IMR-90 (cell line): ENCODE measurements at regions not wholly inside any gene's neighbourhood (a gene's known extent, or its start where the extent isn't known, plus 50 kb on each side); places are given as distances from the start of the nearest gene placed in this dataset.

Experiments used
- ATAC-seq: fragments of 200-7000 bp; cut with Tn5 transposase; 2 replicates; pipeline ENCODE4 v1.9.1; 2020; ENCODE audit warnings: low read depth, mild to moderate bottlenecking, moderate library complexity
- BruUV-seq: library from RNA; stranded (reverse); fragments of 400-500 nt; replicated peaks from 2 replicates; lab custom pipeline; 2021; lab: Mats Ljungman, UMichigan
- CTCF ChIA-PET: fragments of 300-600 bp; formaldehyde crosslinking; extraction: SDS; loops from one replicate; lab custom pipeline; 2021; ENCODE audit warnings: antibody characterized with exemption; lab: Yijun Ruan, JAX
- POLR2A ChIA-PET: fragments of 300-600 bp; sonication (Branson Sonifier 250); formaldehyde crosslinking; loops from one replicate; lab custom pipeline; 2022; ENCODE audit warnings: antibody characterized with exemption; ENCODE audit not compliant: unreplicated experiment; lab: Charles Lee
- DNase-seq: peaks from one replicate; pipeline ENCODE4 v3.0.0; 2013
- H2AFZ ChIP-seq: replicated peaks from 2 replicates; pipeline ENCODE3; 2013; ENCODE audit warnings: low read length, mild to moderate bottlenecking; ENCODE audit not compliant: poor library complexity
- H2AK5ac ChIP-seq: 2 replicates; pipeline ENCODE4 v1.6.1; 2013; ENCODE audit warnings: low read depth, low read length, inconsistent platforms
- H2AK9ac ChIP-seq: replicated peaks from 2 replicates; pipeline ENCODE3; 2013; ENCODE audit warnings: mild to moderate bottlenecking, low read depth, low read length, moderate library complexity; ENCODE audit not compliant: poor library complexity
- H2BK120ac ChIP-seq: 2 replicates; pipeline ENCODE4 v1.6.1; 2013; ENCODE audit warnings: low read depth, low read length, inconsistent platforms
- H2BK15ac ChIP-seq: 3 replicates; pipeline ENCODE4 v1.6.1; 2013; ENCODE audit warnings: low read depth, low read length, inconsistent platforms
- H2BK20ac ChIP-seq: 2 replicates; pipeline ENCODE4 v1.6.1; 2013; ENCODE audit warnings: low read depth, mild to moderate bottlenecking, inconsistent platforms, low read length, moderate library complexity
- H2BK5ac ChIP-seq: 2 replicates; pipeline ENCODE4 v1.6.1; 2013; ENCODE audit warnings: mild to moderate bottlenecking, low read depth, low read length, inconsistent platforms; ENCODE audit not compliant: poor library complexity, severe bottlenecking
- H3K14ac ChIP-seq: replicated peaks from 2 replicates; pipeline ENCODE4 v1.6.1; 2013; ENCODE audit warnings: low read depth, low read length, inconsistent platforms
- H3K18ac ChIP-seq: 2 replicates; pipeline ENCODE4 v1.6.1; 2013; ENCODE audit warnings: low read depth, low read length, control low read depth
- H3K23ac ChIP-seq: 2 replicates; pipeline ENCODE4 v1.6.1; 2013; ENCODE audit warnings: low read depth, low read length, inconsistent platforms
- H3K27ac ChIP-seq: 2 replicates; pipeline ENCODE4 v1.5.1; 2013; ENCODE audit warnings: mild to moderate bottlenecking, control low read depth, low read length; ENCODE audit not compliant: insufficient read depth
- H3K27me3 ChIP-seq: 2 replicates; pipeline ENCODE4 v1.6.1; 2013; ENCODE audit warnings: low read length; ENCODE audit not compliant: control insufficient read depth, insufficient read depth
- H3K36me3 ChIP-seq: 2 replicates; pipeline ENCODE4 v1.6.1; 2013; ENCODE audit warnings: low read length, mixed read lengths; ENCODE audit not compliant: control insufficient read depth, insufficient read depth
- H3K4ac ChIP-seq: 2 replicates; pipeline ENCODE4 v1.6.1; 2013; ENCODE audit warnings: low read depth, low read length, inconsistent platforms
- H3K4me1 ChIP-seq: 2 replicates; pipeline ENCODE4 v1.6.1; 2013; ENCODE audit warnings: low read length, mixed read lengths; ENCODE audit not compliant: control insufficient read depth, insufficient read depth
- H3K4me2 ChIP-seq: 2 replicates; pipeline ENCODE4 v1.6.1; 2013; ENCODE audit warnings: low read depth, mild to moderate bottlenecking, control low read depth, low read length, moderate library complexity
- H3K4me3 ChIP-seq: 2 replicates; pipeline ENCODE4 v1.5.1; 2013; ENCODE audit warnings: low read depth, mild to moderate bottlenecking, control low read depth, low read length, moderate library complexity; ENCODE audit not compliant: insufficient read depth
- H3K56ac ChIP-seq: 2 replicates; pipeline ENCODE4 v1.6.1; 2013; ENCODE audit warnings: low read length, inconsistent platforms; ENCODE audit not compliant: insufficient read depth; ENCODE audit errors: extremely low read depth
- H3K79me1 ChIP-seq, 2 experiments: 2 replicates each; pipeline ENCODE4 v1.6.1; 2013; ENCODE audit warnings: low read length in 2 of 2, inconsistent platforms in 1 of 2, low read depth in 1 of 2
- H3K9ac ChIP-seq: 2 replicates; pipeline ENCODE4 v1.6.1; 2013; ENCODE audit warnings: low read depth, low read length, control low read depth
- H3K9me1 ChIP-seq: 2 replicates; pipeline ENCODE4 v1.6.1; 2013; ENCODE audit warnings: low read length, inconsistent platforms; ENCODE audit not compliant: insufficient read depth
- H3K9me3 ChIP-seq: 2 replicates; pipeline ENCODE4 v1.6.1; 2013; ENCODE audit warnings: low read length; ENCODE audit not compliant: control insufficient read depth, insufficient read depth
- H4K20me1 ChIP-seq: 2 replicates; pipeline ENCODE4 v1.6.1; 2013; ENCODE audit warnings: low read length, inconsistent platforms; ENCODE audit not compliant: insufficient read depth
- H4K5ac ChIP-seq: 2 replicates; pipeline ENCODE4 v1.6.1; 2013; ENCODE audit warnings: mild to moderate bottlenecking, low read depth, low read length, control low read depth
- H4K8ac ChIP-seq, 2 experiments: 2 replicates each; pipeline ENCODE4 v1.6.1; 2013; ENCODE audit warnings: low read depth in 2 of 2, low read length in 2 of 2, control low read depth in 1 of 2, inconsistent platforms in 1 of 2
- H4K91ac ChIP-seq: 2 replicates; pipeline ENCODE4 v1.6.1; 2013; ENCODE audit warnings: low read depth, low read length, inconsistent platforms; ENCODE audit not compliant: insufficient read depth
- CEBPB ChIP-seq: IDR thresholded peaks from 2 replicates; pipeline ENCODE4 v1.6.1; 2012; ENCODE audit warnings: low read depth, low read length, improper control_type of control experiment
- ELK1 ChIP-seq: fragments of 150-350 bp; IDR thresholded peaks from 2 replicates; pipeline ENCODE4 v1.6.1; 2016; ENCODE audit warnings: low read depth, mild to moderate bottlenecking, low read length, moderate library complexity, borderline replicate concordance
- MAFK ChIP-seq: IDR thresholded peaks from 2 replicates; pipeline ENCODE4 v1.6.1; 2012; ENCODE audit warnings: low read depth, low read length, improper control_type of control experiment
- NFE2L2 ChIP-seq: fragments of 150-350 bp; IDR thresholded peaks from 2 replicates; pipeline ENCODE4 v1.6.1; 2016; ENCODE audit warnings: low read depth, mild to moderate bottlenecking, low read length
- POLR2A ChIP-seq: IDR thresholded peaks from 2 replicates; pipeline ENCODE4 v1.6.1; 2012; ENCODE audit warnings: mild to moderate bottlenecking, low read depth, low read length
- RAD21 ChIP-seq: IDR thresholded peaks from 2 replicates; pipeline ENCODE4 v1.6.1; 2012; ENCODE audit warnings: low read length, improper control_type of control experiment
- RCOR1 ChIP-seq: IDR thresholded peaks from 2 replicates; pipeline ENCODE4 v1.6.1; 2012; ENCODE audit warnings: mild to moderate bottlenecking, low read length, improper control_type of control experiment; ENCODE audit not compliant: insufficient replicate concordance
- RFX5 ChIP-seq: IDR thresholded peaks from 2 replicates; pipeline ENCODE4 v1.8.0; 2012; ENCODE audit warnings: low read depth, mild to moderate bottlenecking, low read length, moderate library complexity
- SMC3 ChIP-seq: fragments of 150-350 bp; IDR thresholded peaks from 2 replicates; pipeline ENCODE4 v1.6.1; 2016; ENCODE audit warnings: low read depth, mild to moderate bottlenecking, antibody characterized with exemption, low read length, moderate library complexity
- USF2 ChIP-seq: fragments of 150-350 bp; IDR thresholded peaks from 2 replicates; pipeline ENCODE4 v1.6.1; 2017; ENCODE audit warnings: mild to moderate bottlenecking, antibody characterized with exemption, low read length, low read depth
- WGBS, 2 experiments: methylation state at CpG; one replicate each; pipeline versions ENCODE4 v1.1.5 to v1.1.7; 2013; ENCODE audit warnings: missing lambda C conversion rate in 2 of 2; ENCODE audit not compliant: insufficient read length in 1 of 2; ENCODE audit errors: extremely low coverage in 2 of 2; 5-methylcytosine and 5-hydroxymethylcytosine counted together
- dilution Hi-C: fragments of 300-500 bp; cut with HindIII; formaldehyde crosslinking; loops from one replicate; pipeline ENCODE4 v1.14.3; 2018; ENCODE audit warnings: low sequenced_read_pairs; ENCODE audit not compliant: unreplicated experiment
- in situ Hi-C: fragments of 300-500 bp; cut with MboI; formaldehyde crosslinking; loops from 3 replicates; pipeline ENCODE4 v1.14.3; 2019; ENCODE audit warnings: low sequenced_read_pairs, inconsistent platforms, mixed read lengths
- intact Hi-C: fragments of 100-400 bp; cut with micrococcal nuclease; formaldehyde crosslinking; loops from 2 replicates; pipeline ENCODE4 v1.10.0; 2022

GRCh38 chr2:220994846-220995245 is 577.3 kb downstream of the EPHA4 start:
- TF ChIP-seq SMC3 = no peak
- TF ChIP-seq ELK1 = no peak
- TF ChIP-seq USF2 = no peak
- no peak for TF ChIP-seq RAD21
- TF ChIP-seq NFE2L2 = no peak
- no peak for TF ChIP-seq POLR2A
- no peak for TF ChIP-seq RCOR1
- TF ChIP-seq RFX5 = no peak
- TF ChIP-seq MAFK = no peak
- no peak for TF ChIP-seq CEBPB
- dilution Hi-C loops (no loop called here), in situ Hi-C loops (no loop called here), intact Hi-C loops (no loop called here)
- Histone ChIP-seq H4K8ac (no peak overlapping the region), H2BK15ac (no peak overlapping the region), H3K4ac (no peak overlapping the region), H3K23ac (no peak overlapping the region), H2AK9ac (no peak overlapping the region), H3K18ac (no peak overlapping the region), H3K36me3 (no peaks in the 10 kb centered on the region), H3K9ac (no peak overlapping the region), H3K4me1 (no peaks in the 10 kb centered on the region), H3K9me1 (no peaks in the 10 kb centered on the region), H3K56ac (no peak overlapping the region), H2AFZ (no peak overlapping the region), H3K27me3 (no peaks in the 10 kb centered on the region), H3K14ac (no peak overlapping the region), H3K4me2 (no peak overlapping the region), H3K4me3 (no peak overlapping the region), H3K79me1 (no peaks in the 10 kb centered on the region), H3K27ac (no peak overlapping the region), H4K20me1 (no peaks in the 10 kb centered on the region), H2AK5ac (no peak overlapping the region), H3K9me3 (no peaks in the 10 kb centered on the region), H2BK20ac (no peak overlapping the region), H2BK120ac (no peak overlapping the region), H4K5ac (no peak overlapping the region), H4K91ac (no peak overlapping the region), H2BK5ac (no peak overlapping the region)
- no TSS peak for BruUV-seq
- no peak for ATAC-seq
- no CpG with 5 or more reads among the region's 3 CpGs for WGBS, 2 experiments
- DNase-seq = no peak
- CTCF ChIA-PET = interaction anchor here (0.8 kb wide), 1 partner anchor 1433 kb away, joined by 4 read pairs; no protein-coding TSS in a partner anchor
- POLR2A ChIA-PET = no interaction called here
